Urothelium cell line (cell line): ENCODE measurements at regions not wholly inside any gene's neighbourhood (a gene's known extent, or its start where the extent isn't known, plus 50 kb on each side); places are given as distances from the start of the nearest gene placed in this dataset.

Experiments
- DNase-seq: peaks from one replicate; pipeline ENCODE4 v3.0.0; 2011; ENCODE audit warnings: low spot score, mixed read lengths
- FAIRE-seq: peaks from 2 replicates; lab custom pipeline; 2011; peaks lifted over from hg19 to GRCh38; lab: Jason Lieb, UNC

GRCh38 chr10:118108194-118109026, 61.7 kb upstream of the RAB11FIP2 start:
- FAIRE-seq (no peak), DNase-seq (no peak)

- FAIRE-seq (no peak), DNase-seq (no peak)
These were observed 60.8 kb upstream of the RAB11FIP2 start for GRCh38 chr10:118107541-118107940.

GRCh38 chr10:118107040-118107439, 60.3 kb upstream of the RAB11FIP2 start:
- no peak for FAIRE-seq
- no peak for DNase-seq

- DNase-seq (no peak), FAIRE-seq (no peak)
These were observed 59.7 kb upstream of the RAB11FIP2 start for GRCh38 chr10:118106426-118106825.

- no peak for FAIRE-seq
- no peak for DNase-seq
These were observed 55.4 kb upstream of the RAB11FIP2 start for GRCh38 chr10:118102121-118102520.

- FAIRE-seq (no peak), DNase-seq (no peak)
These were observed 54.8 kb upstream of the RAB11FIP2 start for GRCh38 chr10:118101501-118101900.
